Glomerular visceral epithelial cell (primary cell): ENCODE measurements at regions not wholly inside any gene's neighbourhood (a gene's known extent, or its start where the extent isn't known, plus 50 kb on each side); places are given as distances from the start of the nearest gene placed in this dataset.
"Not testable (repeated sequence)": the region's sequence is repeated elsewhere in the genome, so short reads cannot be mapped to it uniquely, and the experiment has no call there.

Experiments used
- DNase-seq: peaks from one replicate; pipeline ENCODE4 v3.0.0-alpha.2; 2016; ENCODE audit errors: extremely low spot score

GRCh38 chr13:28607187-28607955 lies 51.6 kb upstream of the POMP start:
- peak; percentile 56 for DNase-seq

GRCh38 chr13:28606466-28606865 lies 52.5 kb upstream of the POMP start:
- peak; percentile 12 for DNase-seq

GRCh38 chr13:28605147-28605546 lies 53.8 kb upstream of the POMP start:
- DNase-seq = not testable (repeated sequence)

GRCh38 chr13:28603043-28603664 lies 55.8 kb upstream of the POMP start:
- no peak for DNase-seq

- no peak for DNase-seq
Measured at GRCh38 chr13:28602580-28602979, 56.4 kb upstream of the POMP start.

- DNase-seq = no peak
Measured at GRCh38 chr13:28601581-28601980, 57.3 kb upstream of the POMP start.

- DNase-seq = no peak
Measured at GRCh38 chr13:28597641-28598040, 61.3 kb upstream of the POMP start.

GRCh38 chr13:28590461-28590860 lies 68.5 kb upstream of the POMP start:
- DNase-seq = no peak

GRCh38 chr13:28588296-28588695 lies 70.6 kb upstream of the POMP start:
- DNase-seq = no peak

- no peak for DNase-seq
Measured at GRCh38 chr13:28587174-28587540, 71.8 kb upstream of the POMP start.

GRCh38 chr13:28586439-28587173 lies 72.3 kb upstream of the POMP start:
- DNase-seq = no peak

GRCh38 chr13:28585561-28585960 lies 73.4 kb upstream of the POMP start:
- no peak for DNase-seq

- DNase-seq = peak; percentile 47
Measured at GRCh38 chr13:28584873-28585381, 74.0 kb upstream of the POMP start.

- DNase-seq = no peak
Measured at GRCh38 chr13:28583651-28584091, 75.3 kb upstream of the POMP start.

- DNase-seq = no peak
Measured at GRCh38 chr13:28582892-28583240, 76.1 kb upstream of the POMP start.

GRCh38 chr13:28582225-28582891 lies 76.6 kb upstream of the POMP start:
- no peak for DNase-seq

GRCh38 chr13:28581451-28581850 lies 77.5 kb upstream of the POMP start:
- no peak for DNase-seq

- no peak for DNase-seq
Measured at GRCh38 chr13:28579736-28580135, 79.2 kb upstream of the POMP start.

GRCh38 chr13:28579322-28579721 lies 79.6 kb upstream of the POMP start:
- no peak for DNase-seq

- DNase-seq = no peak
Measured at GRCh38 chr13:28576067-28576466, 81.1 kb upstream of the FLT1 start.

GRCh38 chr13:28575200-28575599 lies 80.3 kb upstream of the FLT1 start:
- DNase-seq = no peak

GRCh38 chr13:28574617-28575142 lies 79.8 kb upstream of the FLT1 start:
- DNase-seq = peak; percentile 72
